Endothelial cell of hepatic sinusoid (primary cell): ENCODE measurements at regions not wholly inside any gene's neighbourhood (a gene's known extent, or its start where the extent isn't known, plus 50 kb on each side); places are given as distances from the start of the nearest gene placed in this dataset.

ENCODE experiments used
- in situ Hi-C: cut with HindIII; loops from 2 replicates; pipeline ENCODE4 v1.10.0; 2017; ENCODE audit warnings: low sequenced_read_pairs

DNA sequence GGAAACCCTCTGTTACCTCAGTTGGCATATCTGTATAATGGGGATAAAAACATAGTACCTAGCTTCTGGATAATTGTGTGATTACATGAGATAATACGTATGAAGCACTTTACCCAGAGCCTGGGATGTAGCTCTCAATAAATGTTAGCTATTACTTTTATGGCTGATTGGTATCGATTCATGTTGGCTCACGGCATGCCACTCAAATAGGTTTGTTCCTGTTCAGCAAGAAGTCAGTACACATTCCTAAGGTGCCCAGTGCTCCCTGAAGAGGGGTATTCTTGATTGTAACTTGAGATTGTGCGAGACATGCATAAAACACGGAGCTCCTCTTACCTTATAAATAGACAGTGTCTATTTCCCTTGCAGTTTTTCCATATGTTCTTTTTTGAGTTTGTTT lies 78.5 kb upstream of the GALNT2 start:
- in situ Hi-C loops: no loop called here

DNA sequence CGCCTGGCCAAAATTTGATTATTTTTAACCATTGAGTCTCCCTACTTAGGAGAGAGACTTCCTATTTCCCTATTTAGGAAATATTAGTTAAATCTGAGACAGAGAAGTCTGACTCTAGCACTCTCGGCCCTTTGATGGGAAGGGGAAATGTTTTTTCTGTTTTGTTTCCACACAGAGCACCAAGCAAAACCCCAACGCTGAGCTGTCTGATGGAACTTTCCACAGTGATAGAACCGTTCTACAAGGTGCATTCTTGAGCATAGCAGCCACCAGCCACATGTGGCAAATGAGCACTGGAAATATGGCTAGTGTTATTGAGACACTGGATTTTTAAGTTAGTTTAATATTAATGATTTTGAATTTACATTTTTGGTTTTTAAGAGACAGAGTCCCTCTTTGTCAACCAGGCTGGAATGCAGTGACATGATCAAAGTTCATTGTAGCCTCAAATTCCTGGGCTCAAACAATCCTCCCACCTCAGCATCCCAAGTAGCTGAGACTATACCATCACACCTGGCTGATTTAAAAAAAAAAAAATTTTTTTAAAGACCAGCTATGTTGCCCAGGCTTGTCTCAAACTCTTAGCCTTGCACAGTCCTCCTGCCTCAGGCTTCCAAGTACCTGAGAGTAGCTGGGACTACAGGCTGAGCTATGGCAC lies 77.3 kb upstream of the GALNT2 start:
- in situ Hi-C loops: loop anchor here (5.0 kb wide), 1 partner anchor 47 kb away; no protein-coding TSS in a partner anchor

DNA sequence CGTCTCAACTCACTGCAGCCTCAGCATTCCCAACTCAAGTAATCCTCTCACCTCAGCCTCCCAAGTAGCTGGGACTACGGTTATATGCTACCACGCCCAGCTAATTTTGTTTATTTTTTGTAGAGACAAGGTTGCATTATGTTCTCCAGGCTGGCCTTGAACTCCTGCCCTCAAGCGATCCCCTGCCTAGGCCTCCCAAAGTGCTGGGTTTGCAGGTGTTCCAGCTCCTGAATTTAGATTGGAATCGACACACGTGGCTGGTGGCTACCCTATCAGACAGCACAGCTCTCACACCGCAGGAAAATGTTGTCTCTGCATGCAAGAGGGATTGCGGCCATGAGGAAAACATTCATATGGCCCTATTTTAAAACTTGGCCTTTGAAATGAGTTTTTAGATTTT lies 76.7 kb upstream of the GALNT2 start:
- in situ Hi-C loops: loop anchor here (5.0 kb wide), 1 partner anchor 48 kb away; no protein-coding TSS in a partner anchor

DNA sequence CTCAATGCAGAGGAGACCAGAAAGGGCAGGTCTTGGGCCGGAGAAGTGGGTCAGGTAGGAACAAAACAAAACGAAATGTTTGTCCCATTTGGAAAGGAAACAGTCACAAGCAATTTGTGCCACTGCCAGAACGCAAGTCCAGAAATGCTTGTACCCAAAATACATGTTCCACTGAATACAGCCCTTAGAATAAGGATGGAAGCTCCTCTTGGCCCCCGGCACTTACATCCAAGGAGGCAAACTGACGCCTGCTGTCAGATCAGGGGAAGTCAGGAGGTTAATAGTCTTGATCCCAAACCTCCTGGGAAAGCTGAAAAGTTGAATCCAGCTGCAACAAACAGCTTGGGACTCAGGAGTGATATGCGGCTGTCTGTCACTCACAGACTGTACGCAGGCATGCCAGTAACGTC lies 75.9 kb upstream of the GALNT2 start:
- in situ Hi-C loops: loop anchor here (5.0 kb wide), 1 partner anchor 49 kb away; no protein-coding TSS in a partner anchor

DNA sequence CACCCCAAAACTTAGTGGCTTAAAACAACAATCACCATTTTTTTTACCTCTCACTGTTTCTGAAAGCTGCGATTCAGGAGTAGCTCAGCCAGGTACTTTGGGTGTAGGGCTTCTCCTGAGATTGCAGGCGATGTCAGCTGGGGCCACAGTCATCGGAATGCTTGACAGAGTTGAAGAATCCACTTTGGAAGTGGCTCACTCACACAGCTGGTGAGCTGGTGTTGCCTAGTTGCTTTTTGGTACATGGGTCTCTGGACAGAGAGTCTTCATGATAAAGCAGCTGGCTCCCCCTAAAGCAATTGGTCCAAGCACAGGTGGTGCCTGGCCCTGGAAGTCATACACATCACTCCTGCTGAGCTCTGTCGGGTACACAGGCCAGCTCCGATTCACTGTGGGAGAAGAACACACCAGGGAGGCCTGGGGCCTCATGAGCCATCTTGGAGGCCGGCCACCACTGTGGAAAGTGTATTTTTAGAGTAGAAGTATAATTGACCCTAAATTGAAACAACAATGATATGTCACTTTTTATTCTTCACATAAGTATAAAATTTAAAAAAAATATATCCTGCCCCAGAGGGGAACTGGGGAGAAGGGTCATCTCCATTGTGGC lies 75.2 kb upstream of the GALNT2 start:
- in situ Hi-C loops: loop anchor here (5.0 kb wide), 1 partner anchor 50 kb away; no protein-coding TSS in a partner anchor

DNA sequence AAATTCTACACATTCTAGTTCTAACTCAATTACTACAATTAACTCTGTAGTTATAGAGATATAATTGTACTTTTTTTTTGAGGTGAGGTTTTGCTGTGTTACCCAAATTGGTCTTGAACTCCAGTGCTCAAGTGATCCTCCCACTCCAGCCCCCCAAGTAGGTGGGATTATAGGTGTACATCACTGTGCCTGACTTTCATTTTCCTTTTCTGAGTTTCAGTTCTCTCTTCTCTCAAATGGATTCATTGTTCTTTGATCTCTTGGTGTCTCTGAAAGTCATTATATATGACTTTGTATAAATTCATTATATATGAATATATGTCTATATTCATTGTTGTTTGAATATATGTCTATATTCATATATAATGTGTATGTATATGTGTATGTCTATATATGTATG lies 74.0 kb upstream of the GALNT2 start:
- in situ Hi-C loops: loop anchor here (5.0 kb wide), 1 partner anchor 51 kb away; no protein-coding TSS in a partner anchor

DNA sequence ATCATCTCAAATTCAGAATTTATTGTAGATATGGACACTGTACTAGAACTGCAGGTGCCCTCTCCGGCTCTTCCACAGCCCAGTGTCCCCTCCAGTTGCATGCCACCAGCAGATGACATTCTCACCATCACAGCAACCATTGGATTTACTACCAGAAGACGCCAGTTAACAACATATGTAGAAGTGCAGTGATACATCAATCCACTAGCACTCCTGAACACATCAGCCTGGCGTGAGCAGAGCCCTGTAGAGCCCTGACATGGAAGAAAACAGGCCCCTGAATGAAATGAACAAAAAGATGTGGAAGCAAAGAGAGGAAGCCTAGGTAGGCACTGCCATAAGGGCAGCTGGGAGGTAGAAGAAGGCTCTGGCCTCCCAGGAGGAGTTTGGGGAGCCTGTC lies 73.1 kb upstream of the GALNT2 start:
- in situ Hi-C loops: loop anchor here (5.0 kb wide), 1 partner anchor 52 kb away; no protein-coding TSS in a partner anchor

DNA sequence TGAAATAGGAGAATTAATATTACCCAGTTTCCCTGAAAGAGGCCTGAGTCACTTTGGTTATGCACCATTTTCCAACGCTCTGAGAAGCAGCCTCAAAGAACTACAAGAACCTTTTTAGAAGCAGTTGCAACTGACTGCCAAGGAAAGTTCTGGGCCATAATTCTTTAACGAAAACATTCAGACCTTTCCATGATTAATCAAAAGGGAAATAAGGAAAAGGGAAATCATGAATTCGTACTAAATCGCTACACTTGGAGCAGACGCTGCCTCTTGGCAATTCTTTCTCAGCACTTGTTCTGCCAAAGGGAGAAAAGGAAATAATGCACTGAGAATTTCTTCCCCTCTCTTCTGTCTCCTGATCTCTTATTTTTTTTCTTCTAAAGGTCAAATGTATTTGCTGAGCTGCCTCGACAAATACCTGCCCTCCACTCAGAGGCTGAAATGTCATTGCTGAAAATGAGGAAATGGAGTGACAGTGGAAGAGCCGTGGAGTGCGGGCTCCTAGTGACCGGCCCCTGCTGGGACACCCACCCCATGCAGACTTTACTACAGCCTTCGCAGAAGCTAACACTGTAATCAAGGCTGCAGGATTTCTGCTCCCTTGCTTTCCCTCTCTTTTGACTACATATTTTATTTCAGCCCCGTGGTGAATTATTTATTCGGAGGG lies 67.9 kb upstream of the GALNT2 start:
- in situ Hi-C loops: no loop called here

- in situ Hi-C loops: no loop called here
Observed at GRCh38 chr1:230000493-230001184, 66.4 kb upstream of the GALNT2 start.

GRCh38 chr1:230002164-230002803 lies 64.8 kb upstream of the GALNT2 start:
- in situ Hi-C loops: no loop called here

DNA sequence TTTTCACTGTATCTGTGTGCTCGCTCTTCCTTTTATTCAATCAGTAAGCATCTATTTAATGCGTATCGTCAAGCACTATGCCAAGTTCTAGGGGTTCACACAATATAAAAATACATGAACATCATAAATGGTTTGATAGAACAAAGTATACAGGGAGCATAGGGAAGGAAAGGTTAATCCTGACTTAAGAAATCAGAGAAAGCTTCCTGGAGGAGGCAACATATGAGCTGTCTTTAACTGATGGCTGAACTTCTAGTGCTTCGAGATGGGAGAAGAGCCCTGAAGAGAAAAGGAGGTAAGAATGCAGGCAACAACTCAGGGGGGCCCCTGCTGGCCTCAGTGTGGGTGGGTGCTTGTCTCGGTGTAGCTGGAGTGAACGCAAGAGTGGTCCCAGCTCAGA lies 63.6 kb upstream of the GALNT2 start:
- in situ Hi-C loops: no loop called here

DNA sequence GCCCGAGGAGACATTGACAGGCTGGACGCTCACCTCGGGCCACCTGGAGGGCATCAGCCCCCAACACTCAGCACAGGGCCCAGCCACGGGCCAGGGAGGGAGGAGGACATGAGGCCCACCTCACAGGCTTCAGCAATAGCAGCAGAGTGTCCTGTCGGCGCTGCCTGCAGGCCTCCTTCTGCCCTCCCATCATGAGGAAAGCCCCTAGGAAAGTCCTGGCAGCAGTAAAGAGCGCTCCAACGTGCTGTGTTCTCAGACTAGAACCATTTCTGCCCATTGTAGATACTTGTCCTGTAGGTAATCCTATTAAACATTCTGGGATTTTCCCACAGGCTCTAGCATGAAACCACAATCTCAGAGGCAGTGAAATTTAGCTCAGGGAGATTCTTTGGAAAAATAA lies 62.0 kb upstream of the GALNT2 start:
- in situ Hi-C loops: no loop called here

DNA sequence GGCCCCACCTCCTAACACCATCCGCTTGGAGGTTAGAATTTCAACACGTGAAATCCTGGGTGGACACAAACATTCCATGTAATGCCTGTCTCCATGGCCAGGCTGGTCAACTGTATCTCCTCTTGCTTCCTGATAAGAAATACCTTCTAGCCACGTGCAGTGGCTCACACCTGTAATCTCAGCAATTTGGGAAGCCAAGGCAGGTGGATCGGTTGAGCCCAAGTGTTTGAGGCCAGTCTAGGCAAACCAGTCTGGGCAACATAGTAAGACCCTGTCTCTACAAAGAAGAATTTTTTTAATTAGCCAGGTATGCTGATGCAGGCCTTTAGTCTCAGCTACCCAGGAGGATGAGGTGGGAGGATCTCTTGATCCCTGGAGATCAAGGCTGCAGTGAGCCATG lies 58.3 kb upstream of the GALNT2 start:
- in situ Hi-C loops: no loop called here

DNA sequence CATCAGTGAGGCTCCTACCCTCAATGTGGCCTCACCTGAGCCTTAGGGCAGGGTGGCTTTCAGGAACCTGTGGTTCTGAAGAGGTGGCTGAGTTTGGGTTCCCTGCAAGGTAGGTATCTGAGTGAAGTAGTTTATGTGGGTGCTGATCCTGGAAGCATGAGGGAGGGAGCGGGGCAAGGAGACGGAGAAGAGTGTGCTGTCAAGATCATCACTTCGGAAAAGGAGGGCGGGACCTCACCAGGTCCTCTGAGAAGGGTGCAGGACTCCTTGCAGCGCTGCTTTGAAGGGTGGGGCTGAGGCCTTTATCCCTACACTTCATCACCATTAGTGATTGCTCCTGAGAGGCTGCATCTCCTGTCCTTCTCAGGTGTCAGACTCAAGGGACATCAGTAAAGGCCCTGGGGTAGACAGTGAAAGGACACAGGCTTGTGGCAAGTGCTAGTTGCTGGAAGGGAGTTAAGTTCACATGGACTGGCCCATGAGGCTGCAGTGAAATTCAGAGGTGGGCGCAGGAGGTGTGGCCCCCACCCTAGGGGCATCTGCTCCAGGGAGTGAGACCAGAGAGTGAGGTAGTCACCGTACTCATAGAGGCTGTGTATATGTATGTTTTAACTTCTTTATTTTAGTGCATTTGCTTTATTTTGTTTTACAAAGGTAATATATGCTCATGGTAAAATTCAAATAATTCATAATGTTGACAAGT lies 57.3 kb upstream of the GALNT2 start:
- in situ Hi-C loops: no loop called here

GRCh38 chr1:230010603-230011332 lies 56.3 kb upstream of the GALNT2 start:
- in situ Hi-C loops: no loop called here

- in situ Hi-C loops: no loop called here
Observed at GRCh38 chr1:230011333-230012092, 55.5 kb upstream of the GALNT2 start.

DNA sequence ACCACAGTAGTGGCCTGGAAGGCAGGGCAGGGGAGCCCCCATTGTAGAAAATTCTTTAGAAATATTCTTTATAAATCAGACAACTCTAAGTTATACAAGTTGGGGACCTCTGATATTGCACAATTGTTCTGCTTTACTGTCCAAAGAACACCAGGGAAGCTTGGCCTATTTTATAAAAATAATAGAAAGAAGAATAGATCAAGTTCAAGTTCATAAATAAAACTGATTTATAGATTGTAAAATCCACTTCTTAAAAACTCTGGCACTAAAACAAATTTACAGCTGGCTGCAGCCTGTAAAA lies 55.0 kb upstream of the GALNT2 start:
- in situ Hi-C loops: no loop called here

DNA sequence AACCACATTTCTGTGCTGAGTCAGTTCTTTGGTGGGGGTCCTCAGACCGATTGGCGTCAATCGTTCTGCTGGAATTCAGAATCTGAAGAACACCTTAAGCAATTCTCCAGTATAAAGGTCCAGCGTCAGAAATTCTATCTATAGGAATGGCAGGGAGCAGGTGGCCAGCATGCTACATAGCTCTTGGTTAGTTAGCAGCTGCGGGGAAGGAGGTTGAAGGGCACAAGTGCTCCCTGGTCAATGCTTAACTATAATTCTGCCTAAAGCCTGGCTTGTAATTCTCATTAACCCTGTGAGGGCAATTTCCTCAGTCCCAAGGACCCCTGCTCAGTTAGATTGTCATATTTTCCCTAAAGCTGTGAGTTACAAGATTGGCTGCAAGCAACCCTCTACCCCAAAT lies 54.3 kb upstream of the GALNT2 start:
- in situ Hi-C loops: no loop called here

DNA sequence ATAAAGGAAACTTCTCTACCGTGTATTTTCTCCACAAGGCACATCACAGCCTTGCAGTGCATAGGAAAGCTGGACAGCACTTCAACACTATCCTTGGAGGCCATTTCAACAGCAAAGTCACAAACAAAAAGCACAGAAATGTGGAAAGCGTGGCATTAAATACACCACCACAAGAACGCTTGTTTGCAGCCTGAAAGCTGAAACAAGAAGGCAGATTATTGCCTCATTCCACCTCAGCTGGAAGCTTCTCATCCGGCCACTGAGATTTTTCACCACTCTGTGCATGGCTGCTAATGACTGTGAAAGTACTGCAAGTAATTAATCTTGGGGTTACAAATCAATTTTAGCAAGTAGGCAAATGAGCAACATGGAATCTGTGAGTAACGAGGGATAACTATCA lies 50.9 kb upstream of the GALNT2 start:
- in situ Hi-C loops: no loop called here
